HG03103 (cell line): ENCODE measurements at regions not wholly inside any gene's neighbourhood (a gene's known extent, or its start where the extent isn't known, plus 50 kb on each side); places are given as distances from the start of the nearest gene placed in this dataset.

Experiments
- ATAC-seq: cut with Tn5 transposase; IDR thresholded peaks from one replicate; pipeline ENCODE4 v1.9.1; 2021; ENCODE audit warnings: low read depth; ENCODE audit not compliant: unreplicated experiment

- no peak for ATAC-seq
Observed at GRCh38 chr11:81002374-81002773, 1561.5 kb upstream of the TENM4 start.

- no peak for ATAC-seq
Observed at GRCh38 chr11:81000735-81001134, 1559.9 kb upstream of the TENM4 start.

- ATAC-seq: no peak
Observed at GRCh38 chr11:81000334-81000733, 1559.5 kb upstream of the TENM4 start.

- ATAC-seq: no peak
Observed at GRCh38 chr11:80995523-80995922, 1554.7 kb upstream of the TENM4 start.

- no peak for ATAC-seq
Observed at GRCh38 chr11:80993536-80993935, 1552.7 kb upstream of the TENM4 start.

GRCh38 chr11:80990885-80991284 is 1550.1 kb upstream of the TENM4 start:
- ATAC-seq: no peak

GRCh38 chr11:80987171-80987570 is 1546.3 kb upstream of the TENM4 start:
- no peak for ATAC-seq

- ATAC-seq: no peak
Observed at GRCh38 chr11:80986421-80987074, 1545.7 kb upstream of the TENM4 start.

- no peak for ATAC-seq
Observed at GRCh38 chr11:80980227-80980626, 1539.4 kb upstream of the TENM4 start.

- ATAC-seq: no peak
Observed at GRCh38 chr11:80973786-80974185, 1533.0 kb upstream of the TENM4 start.

GRCh38 chr11:80970037-80970436 is 1529.2 kb upstream of the TENM4 start:
- ATAC-seq: no peak

GRCh38 chr11:80967649-80968048 is 1526.8 kb upstream of the TENM4 start:
- ATAC-seq: no peak

GRCh38 chr11:80960381-80961029 is 1519.7 kb upstream of the TENM4 start:
- no peak for ATAC-seq

- no peak for ATAC-seq
Observed at GRCh38 chr11:80959751-80960150, 1518.9 kb upstream of the TENM4 start.

- no peak for ATAC-seq
Observed at GRCh38 chr11:80958987-80959386, 1518.2 kb upstream of the TENM4 start.

- no peak for ATAC-seq
Observed at GRCh38 chr11:80958361-80958760, 1517.5 kb upstream of the TENM4 start.

- ATAC-seq: no peak
Observed at GRCh38 chr11:80955588-80955987, 1514.8 kb upstream of the TENM4 start.

GRCh38 chr11:80948781-80949180 is 1508.0 kb upstream of the TENM4 start:
- ATAC-seq: no peak

GRCh38 chr11:80944758-80945157 is 1503.9 kb upstream of the TENM4 start:
- no peak for ATAC-seq

GRCh38 chr11:80943226-80943625 is 1502.4 kb upstream of the TENM4 start:
- ATAC-seq: no peak

- no peak for ATAC-seq
Observed at GRCh38 chr11:80937842-80938241, 1497.0 kb upstream of the TENM4 start.

- ATAC-seq: no peak
Observed at GRCh38 chr11:80930038-80930437, 1489.2 kb upstream of the TENM4 start.
